Activated naive CD8-positive, alpha-beta T cell treated with anti-CD3 and anti-CD28 coated beads, Interleukin-2, amount 50 U/mL, for 24 hours (primary cell): ENCODE measurements at regions not wholly inside any gene's neighbourhood (a gene's known extent, or its start where the extent isn't known, plus 50 kb on each side); places are given as distances from the start of the nearest gene placed in this dataset.

Experiments used
- ATAC-seq: fragments of 150-1000 bp; cut with Tn5 transposase; one replicate; pipeline ENCODE4 v1.10.0; 2021
- DNase-seq: peaks from one replicate; pipeline ENCODE4 v3.0.0; 2021
- H3K27ac Mint-ChIP-seq: one replicate; pipeline ENCODE4 v1.8.0; 2021; ENCODE audit warnings: mild to moderate bottlenecking, mixed read lengths
- H3K27me3 Mint-ChIP-seq: one replicate; pipeline ENCODE4 v1.8.0; 2021; ENCODE audit warnings: mixed read lengths
- H3K36me3 Mint-ChIP-seq: one replicate; pipeline ENCODE4 v1.8.0; 2021; ENCODE audit warnings: low read depth, mixed read lengths
- H3K4me1 Mint-ChIP-seq: one replicate; pipeline ENCODE4 v1.8.0; 2021; ENCODE audit warnings: mixed read lengths
- H3K4me3 Mint-ChIP-seq: one replicate; pipeline ENCODE4 v1.8.0; 2021; ENCODE audit warnings: mild to moderate bottlenecking, moderate library complexity, mixed read lengths
- H3K9me3 Mint-ChIP-seq: one replicate; pipeline ENCODE4 v1.8.0; 2021; ENCODE audit warnings: mixed read lengths

- H3K36me3 Mint-ChIP-seq: no peaks in the 10 kb centered on the region
- no peak overlapping the region for H3K27ac Mint-ChIP-seq
- no peak for ATAC-seq
- H3K9me3 Mint-ChIP-seq: no peaks in the 10 kb centered on the region
- no peaks in the 10 kb centered on the region for H3K4me1 Mint-ChIP-seq
- H3K4me3 Mint-ChIP-seq: no peak overlapping the region
- DNase-seq: no peak
- peaks cover 10% of the 10 kb centered on the region for H3K27me3 Mint-ChIP-seq
Observed at GRCh38 chr14:100955201-100955600, 51.7 kb upstream of the RTL1 start.

GRCh38 chr14:100962494-100962893 lies 59.0 kb upstream of the RTL1 start:
- DNase-seq: no peak
- ATAC-seq: no peak
- H3K27me3 Mint-ChIP-seq: peaks cover 17% of the 10 kb centered on the region
- no peaks in the 10 kb centered on the region for H3K9me3 Mint-ChIP-seq
- H3K4me3 Mint-ChIP-seq: no peak overlapping the region
- H3K4me1 Mint-ChIP-seq: no peaks in the 10 kb centered on the region
- H3K36me3 Mint-ChIP-seq: no peaks in the 10 kb centered on the region
- no peak overlapping the region for H3K27ac Mint-ChIP-seq

DNA sequence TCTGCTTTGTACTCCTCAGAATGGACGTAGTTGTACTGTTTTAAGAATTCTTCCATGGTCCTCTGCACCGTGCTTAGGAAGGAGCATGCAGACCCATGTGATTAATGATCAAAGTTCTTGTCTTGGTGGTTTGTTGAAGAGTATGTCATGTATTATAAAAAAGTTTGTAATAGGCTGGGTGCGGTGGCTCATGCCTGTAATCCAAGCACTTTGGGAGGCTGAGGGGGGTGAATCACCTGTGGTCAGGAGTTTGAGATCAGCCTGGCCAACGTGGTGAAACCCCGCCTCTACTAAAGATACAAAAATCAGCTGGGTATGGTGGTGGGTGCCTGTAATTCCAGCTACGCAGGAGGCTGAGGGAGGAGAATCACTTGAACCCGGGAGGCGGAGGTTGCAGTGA lies 61.8 kb upstream of the RTL1 start:
- H3K4me1 Mint-ChIP-seq: no peaks in the 10 kb centered on the region
- H3K4me3 Mint-ChIP-seq: no peak overlapping the region
- H3K36me3 Mint-ChIP-seq: no peaks in the 10 kb centered on the region
- no peak for DNase-seq
- no peaks in the 10 kb centered on the region for H3K9me3 Mint-ChIP-seq
- no peak overlapping the region for H3K27ac Mint-ChIP-seq
- H3K27me3 Mint-ChIP-seq: peaks cover 9% of the 10 kb centered on the region
- no peak for ATAC-seq

GRCh38 chr14:100967178-100967577 lies 63.7 kb upstream of the RTL1 start:
- H3K4me3 Mint-ChIP-seq: no peak overlapping the region
- H3K4me1 Mint-ChIP-seq: no peaks in the 10 kb centered on the region
- H3K36me3 Mint-ChIP-seq: no peaks in the 10 kb centered on the region
- H3K27ac Mint-ChIP-seq: no peak overlapping the region
- peaks cover 6% of the 10 kb centered on the region for H3K27me3 Mint-ChIP-seq
- no peaks in the 10 kb centered on the region for H3K9me3 Mint-ChIP-seq
- DNase-seq (no peak), ATAC-seq (no peak)

- no peaks in the 10 kb centered on the region for H3K4me1 Mint-ChIP-seq
- no peaks in the 10 kb centered on the region for H3K36me3 Mint-ChIP-seq
- H3K4me3 Mint-ChIP-seq: no peak overlapping the region
- no peaks in the 10 kb centered on the region for H3K9me3 Mint-ChIP-seq
- H3K27ac Mint-ChIP-seq: no peak overlapping the region
- peaks cover 6% of the 10 kb centered on the region for H3K27me3 Mint-ChIP-seq
- ATAC-seq (no peak), DNase-seq (no peak)
Observed at GRCh38 chr14:100967930-100968329, 64.4 kb upstream of the RTL1 start.

DNA sequence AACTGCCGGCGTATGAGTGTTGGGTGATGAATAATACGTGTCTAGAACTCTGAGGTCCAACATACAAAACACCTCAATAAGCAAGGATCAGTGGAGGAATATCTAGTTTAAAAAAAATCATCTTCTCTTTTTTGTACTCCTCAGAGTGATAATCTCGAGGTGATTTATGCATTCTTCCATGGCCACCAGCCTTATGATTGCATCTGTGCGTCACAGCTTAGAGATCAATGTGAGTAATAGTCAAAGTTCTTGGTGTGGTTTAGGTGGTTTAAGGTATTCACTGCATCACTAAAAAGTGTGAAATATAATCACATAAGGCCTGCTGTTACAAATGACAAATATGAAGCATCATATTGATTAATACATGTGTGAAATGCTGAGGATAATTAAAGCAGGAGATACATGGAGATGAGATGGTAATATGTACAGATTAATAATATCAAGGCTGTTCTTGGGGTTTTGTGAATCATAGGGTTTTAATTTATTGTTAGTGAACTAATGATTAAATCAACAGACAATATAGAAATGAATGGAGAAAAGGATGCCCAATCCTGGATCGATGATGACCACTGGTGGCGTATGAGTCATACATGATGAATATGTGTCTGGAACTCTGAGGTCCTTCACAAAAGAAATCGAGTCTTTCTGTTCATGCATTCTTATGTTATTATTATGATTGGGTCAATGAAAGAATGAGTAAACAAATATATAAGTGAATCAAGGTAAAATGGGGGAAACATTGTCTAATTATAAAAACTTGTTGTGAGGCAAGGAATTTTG lies 68.8 kb upstream of the RTL1 start:
- no peak for DNase-seq
- Mint-ChIP-seq H3K27me3 (peaks cover 2% of the 10 kb centered on the region), H3K27ac (no peak overlapping the region), H3K36me3 (no peaks in the 10 kb centered on the region), H3K9me3 (no peaks in the 10 kb centered on the region), H3K4me1 (no peaks in the 10 kb centered on the region), H3K4me3 (no peak overlapping the region)
- ATAC-seq: no peak

- DNase-seq: no peak
- Mint-ChIP-seq H3K27me3 (peaks cover 5% of the 10 kb centered on the region), H3K9me3 (no peaks in the 10 kb centered on the region), H3K4me1 (no peaks in the 10 kb centered on the region), H3K4me3 (no peak overlapping the region), H3K27ac (no peak overlapping the region), H3K36me3 (no peaks in the 10 kb centered on the region)
- no peak for ATAC-seq
Observed at GRCh38 chr14:100975671-100976070, 72.1 kb upstream of the RTL1 start.

DNA sequence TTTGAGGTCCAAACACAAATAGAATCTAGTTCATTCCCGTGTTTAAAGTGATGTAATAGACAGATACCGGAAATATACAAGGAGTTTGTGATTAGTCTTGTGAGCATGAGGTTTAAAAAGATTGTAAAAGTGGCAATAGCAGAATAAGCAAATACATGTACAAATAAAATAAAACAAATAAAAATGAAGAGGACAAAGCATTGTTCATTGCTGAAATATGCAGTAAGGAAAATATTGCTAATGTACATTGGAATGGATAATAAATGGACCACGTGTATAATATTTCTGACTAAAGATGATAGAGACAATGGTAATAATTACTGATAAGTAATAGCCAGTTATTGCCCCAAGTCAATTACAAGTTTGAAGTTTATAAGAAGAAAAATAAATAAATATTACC lies 75.6 kb upstream of the RTL1 start:
- Mint-ChIP-seq H3K27me3 (peaks cover 10% of the 10 kb centered on the region), H3K4me1 (no peaks in the 10 kb centered on the region), H3K4me3 (no peak overlapping the region), H3K27ac (no peak overlapping the region), H3K9me3 (no peaks in the 10 kb centered on the region), H3K36me3 (no peaks in the 10 kb centered on the region)
- DNase-seq: no peak
- no peak for ATAC-seq

DNA sequence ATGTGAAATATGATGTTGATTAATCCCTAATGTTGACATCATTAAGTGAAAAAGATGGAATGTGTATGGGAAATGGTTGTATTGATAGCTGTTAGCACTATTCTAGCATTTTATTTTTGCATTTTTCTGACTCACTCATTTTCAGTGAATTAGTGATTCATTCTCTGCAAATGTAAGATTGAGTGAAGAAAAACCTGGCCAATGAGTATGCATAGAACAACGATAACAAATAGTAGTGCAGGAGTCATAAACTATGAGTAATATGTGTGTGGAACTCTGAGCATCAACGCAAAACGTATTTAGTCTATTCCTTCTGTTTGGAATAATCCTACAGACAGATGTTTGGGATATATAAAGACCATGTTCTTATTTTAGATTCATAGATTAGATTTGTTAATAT lies 76.3 kb upstream of the RTL1 start:
- Mint-ChIP-seq H3K36me3 (no peaks in the 10 kb centered on the region), H3K4me3 (no peak overlapping the region), H3K27ac (no peak overlapping the region), H3K4me1 (no peaks in the 10 kb centered on the region), H3K27me3 (peaks cover 10% of the 10 kb centered on the region), H3K9me3 (no peaks in the 10 kb centered on the region)
- no peak for DNase-seq
- ATAC-seq: no peak

- Mint-ChIP-seq H3K36me3 (no peaks in the 10 kb centered on the region), H3K27ac (no peak overlapping the region), H3K4me1 (no peaks in the 10 kb centered on the region), H3K4me3 (no peak overlapping the region), H3K27me3 (peaks cover 10% of the 10 kb centered on the region), H3K9me3 (no peaks in the 10 kb centered on the region)
- ATAC-seq (no peak), DNase-seq (no peak)
Observed at GRCh38 chr14:100980823-100981222, 77.3 kb upstream of the RTL1 start.

DNA sequence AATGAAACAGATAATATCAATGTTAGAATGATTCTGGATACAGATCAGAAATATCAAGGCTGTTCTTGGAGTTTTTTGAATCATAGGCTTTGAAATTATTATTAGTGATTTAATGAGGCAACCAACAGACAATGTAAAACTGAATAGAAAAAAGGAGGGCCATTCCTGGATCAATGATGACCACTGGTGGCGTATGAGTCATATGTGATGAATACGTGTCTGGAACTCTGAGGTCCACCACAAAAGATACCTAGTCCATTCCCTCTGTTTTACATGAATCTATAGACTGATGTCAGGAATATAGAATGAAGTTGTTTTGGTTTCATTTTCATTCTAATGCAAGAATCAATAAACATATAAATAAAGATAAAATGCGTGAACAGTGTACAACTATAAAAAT lies 78.3 kb upstream of the RTL1 start:
- H3K27ac Mint-ChIP-seq: no peak overlapping the region
- no peak overlapping the region for H3K4me3 Mint-ChIP-seq
- H3K27me3 Mint-ChIP-seq: peaks cover 10% of the 10 kb centered on the region
- ATAC-seq (no peak), DNase-seq (no peak)
- H3K9me3 Mint-ChIP-seq: no peaks in the 10 kb centered on the region
- H3K36me3 Mint-ChIP-seq: no peaks in the 10 kb centered on the region
- no peaks in the 10 kb centered on the region for H3K4me1 Mint-ChIP-seq

DNA sequence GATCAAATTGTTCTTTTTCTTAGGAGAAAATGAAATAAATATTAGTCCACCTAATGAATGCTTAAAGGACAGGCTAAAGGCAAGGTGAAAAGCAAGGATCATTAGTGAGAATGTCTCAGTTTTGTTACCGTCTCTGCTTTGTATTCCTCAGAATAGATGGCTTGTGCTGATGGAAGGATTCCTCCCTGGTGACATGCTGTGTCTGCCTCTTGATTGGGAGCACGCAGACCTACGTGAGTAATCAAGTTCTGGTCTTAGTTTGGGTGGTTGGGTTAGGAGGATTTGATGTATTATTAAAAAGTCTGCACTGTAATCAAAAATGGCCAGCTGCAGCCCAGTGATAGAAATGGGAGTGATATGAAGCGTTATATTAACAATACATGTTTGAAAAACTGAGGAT lies 78.8 kb upstream of the RTL1 start:
- H3K4me3 Mint-ChIP-seq: no peak overlapping the region
- H3K4me1 Mint-ChIP-seq: no peaks in the 10 kb centered on the region
- no peaks in the 10 kb centered on the region for H3K9me3 Mint-ChIP-seq
- no peak for DNase-seq
- no peak overlapping the region for H3K27ac Mint-ChIP-seq
- no peaks in the 10 kb centered on the region for H3K36me3 Mint-ChIP-seq
- no peak for ATAC-seq
- H3K27me3 Mint-ChIP-seq: peaks cover 10% of the 10 kb centered on the region

GRCh38 chr14:100982762-100983161 lies 79.2 kb upstream of the RTL1 start:
- Mint-ChIP-seq H3K4me1 (no peaks in the 10 kb centered on the region), H3K27me3 (peaks cover 10% of the 10 kb centered on the region), H3K36me3 (no peaks in the 10 kb centered on the region), H3K9me3 (no peaks in the 10 kb centered on the region), H3K4me3 (no peak overlapping the region), H3K27ac (no peak overlapping the region)
- ATAC-seq: no peak
- no peak for DNase-seq

DNA sequence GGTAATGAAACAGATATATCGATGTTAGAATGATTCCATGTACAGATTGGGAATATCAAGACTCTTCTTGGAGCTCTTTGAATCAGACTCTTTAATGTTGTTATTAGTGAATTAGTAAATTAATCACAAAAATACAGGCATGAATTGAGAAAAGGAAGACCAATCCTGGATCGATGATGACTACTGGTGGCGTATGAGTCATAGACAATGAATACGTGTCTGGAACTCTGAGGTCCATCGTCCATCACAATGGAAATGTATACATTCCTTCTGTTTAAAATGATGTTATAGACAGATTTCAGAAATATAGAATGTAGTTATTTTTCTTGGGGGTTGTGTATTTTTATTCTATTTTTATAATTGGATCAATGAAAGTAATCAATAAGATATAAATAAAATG lies 80.2 kb upstream of the RTL1 start:
- no peak overlapping the region for H3K27ac Mint-ChIP-seq
- no peak overlapping the region for H3K4me3 Mint-ChIP-seq
- peaks cover 2% of the 10 kb centered on the region for H3K4me1 Mint-ChIP-seq
- ATAC-seq (no peak), DNase-seq (no peak)
- no peaks in the 10 kb centered on the region for H3K36me3 Mint-ChIP-seq
- H3K27me3 Mint-ChIP-seq: peaks cover 8% of the 10 kb centered on the region
- no peaks in the 10 kb centered on the region for H3K9me3 Mint-ChIP-seq

DNA sequence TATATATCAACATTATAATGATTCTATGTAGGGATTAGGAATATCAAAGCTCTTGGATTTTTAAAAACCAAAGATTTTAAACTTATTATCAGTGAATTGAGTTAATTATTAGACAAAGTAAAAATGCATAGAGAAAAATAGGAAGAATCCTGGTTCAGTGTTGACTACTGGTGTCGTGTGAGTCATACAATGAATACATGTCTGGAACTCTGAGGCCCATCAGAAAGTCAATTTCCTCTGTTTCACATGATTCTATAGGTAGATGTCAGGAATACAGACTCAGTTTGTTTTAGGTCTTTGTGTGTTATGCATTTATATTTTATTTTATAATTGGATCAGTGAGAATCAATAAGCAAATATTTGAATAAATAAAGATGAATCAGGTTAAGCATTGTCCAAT lies 84.5 kb upstream of the RTL1 start:
- Mint-ChIP-seq H3K4me3 (no peak overlapping the region), H3K27me3 (peaks cover 6% of the 10 kb centered on the region), H3K36me3 (no peaks in the 10 kb centered on the region), H3K4me1 (peaks cover 3% of the 10 kb centered on the region), H3K9me3 (no peaks in the 10 kb centered on the region), H3K27ac (no peak overlapping the region)
- ATAC-seq (no peak), DNase-seq (no peak)

- no peak for ATAC-seq
- DNase-seq: no peak
Observed at GRCh38 chr14:100988411-100988900, 84.9 kb upstream of the RTL1 start.

More at GRCh38 chr14:100988411-100988900, 84.9 kb upstream of the RTL1 start:
- Mint-ChIP-seq H3K9me3 (no peaks in the 10 kb centered on the region), H3K27me3 (peaks cover 9% of the 10 kb centered on the region), H3K36me3 (no peaks in the 10 kb centered on the region), H3K4me3 (no peak overlapping the region), H3K4me1 (peaks cover 3% of the 10 kb centered on the region), H3K27ac (no peak overlapping the region)
